K562 (cell line): ENCODE measurements at regions not wholly inside any gene's neighbourhood (a gene's known extent, or its start where the extent isn't known, plus 50 kb on each side); places are given as distances from the start of the nearest gene placed in this dataset.

Experiments
- CBFA2T2 ChIP-seq: fragments of 450-650 bp; conservative IDR thresholded peaks from 2 replicates; pipeline ENCODE4 v1.6.1; 2017; ENCODE audit warnings: mild to moderate bottlenecking
- CCNT2 ChIP-seq: IDR thresholded peaks from 2 replicates; pipeline ENCODE4 v1.6.1; 2011; ENCODE audit warnings: borderline replicate concordance, low read depth, mild to moderate bottlenecking, moderate library complexity, mixed read lengths, low read length; ENCODE audit not compliant: insufficient read length; ENCODE audit errors: extremely low read depth
- DIDO1 ChIP-seq: fragments of 450-650 bp; IDR thresholded peaks from 2 replicates; pipeline ENCODE4 v1.6.1; 2016; ENCODE audit warnings: low read depth, missing biosample characterization, missing genetic modification characterization
- ETV1 ChIP-seq: fragments of 450-650 bp; conservative IDR thresholded peaks from 2 replicates; pipeline ENCODE4 v1.6.1; 2016; ENCODE audit warnings: missing genetic modification characterization, control low read depth, low read depth, missing compliant biosample characterization
- FOXK2 ChIP-seq, 2 experiments: fragments of 450-650 bp; IDR thresholded peaks in 1 of 2; conservative IDR thresholded peaks in 1 of 2; 2 replicates each; pipeline ENCODE4 v1.6.1; 2016; ENCODE audit warnings: low read depth in 2 of 2, mild to moderate bottlenecking in 1 of 2
- MAZ ChIP-seq, 2 experiments: fragments of 450-650 bp in 1 of 2; sonication (generic) in 1 of 2; formaldehyde crosslinking; IDR thresholded peaks in 1 of 2; conservative IDR thresholded peaks in 1 of 2; 2 replicates each; pipeline versions ENCODE4 v1.4.0 to v1.5.0; 2020; ENCODE audit warnings: mild to moderate bottlenecking in 1 of 2, missing genetic modification reagents in 1 of 2
- OTX1 ChIP-seq: fragments of 450-650 bp; formaldehyde crosslinking; IDR thresholded peaks from 2 replicates; pipeline ENCODE4 v1.4.0; 2022; ENCODE audit warnings: mild to moderate bottlenecking
- RAD51 ChIP-seq: fragments of 450-650 bp; IDR thresholded peaks from 2 replicates; pipeline ENCODE4 v1.7.1; 2016; ENCODE audit warnings: low read depth, mild to moderate bottlenecking, borderline replicate concordance
- RFX1 ChIP-seq: fragments of 450-650 bp; IDR thresholded peaks from 2 replicates; pipeline ENCODE4 v1.6.1; 2016; ENCODE audit warnings: mild to moderate bottlenecking, moderate library complexity
- SNIP1 ChIP-seq: fragments of 450-650 bp; IDR thresholded peaks from 2 replicates; pipeline ENCODE4 v1.7.1; 2017; ENCODE audit warnings: low read depth, mild to moderate bottlenecking
- ZNF408 ChIP-seq: fragments of 250-450 bp; sonication (Bioruptor Pico); IDR thresholded peaks from 2 replicates; pipeline ENCODE4 v1.4.0; 2020; ENCODE audit warnings: low read depth, mild to moderate bottlenecking, moderate library complexity
- ZNF586 ChIP-seq: fragments of 450-650 bp; formaldehyde crosslinking; conservative IDR thresholded peaks from 2 replicates; pipeline ENCODE4 v1.4.0; 2020; ENCODE audit warnings: mild to moderate bottlenecking, moderate library complexity
- ZNF668 ChIP-seq: fragments of 250-450 bp; sonication (Bioruptor Pico); IDR thresholded peaks from 2 replicates; pipeline ENCODE4 v1.8.0; 2022; ENCODE audit warnings: mild to moderate bottlenecking, inconsistent platforms
- TF ChIP-seq, protein P1 (sequence below), 2 experiments: fragments of 450-650 bp in 1 of 2; sonication (generic) in 1 of 2; formaldehyde crosslinking in 1 of 2; IDR thresholded peaks; 2 replicates each; pipeline versions ENCODE4 v1.7.1 to v1.9.0; 2016 to 2022; ENCODE audit warnings: inconsistent platforms in 1 of 2, mild to moderate bottlenecking in 1 of 2, missing genetic modification reagents in 1 of 2

DNA sequence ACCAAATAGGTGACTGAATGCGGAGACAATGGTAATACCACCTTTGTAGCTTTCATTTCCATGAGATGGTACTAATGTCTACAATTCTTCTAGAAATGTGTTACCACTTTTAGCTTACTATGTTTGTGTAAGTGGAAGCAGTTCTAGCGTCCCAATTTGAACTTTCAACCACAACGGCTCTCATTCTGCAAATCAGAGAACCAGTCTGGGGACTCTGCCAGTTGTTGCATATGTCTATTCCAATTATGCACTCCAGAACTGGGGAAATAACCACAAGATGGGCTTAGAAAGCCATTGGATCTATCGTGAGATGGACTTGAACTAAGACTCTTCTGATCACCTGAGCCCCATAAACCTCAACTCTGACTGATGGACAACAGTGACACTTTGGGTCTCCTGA is 862.3 kb downstream of the SLITRK1 start (continued):
- TF ChIP-seq FOXK2 (conservative IDR thresholded peaks at IDR 0.05 in 1 of 2, IDR thresholded peaks at IDR 0.05 in 1 of 2; ENCODE audit: low read depth in 2 of 2) (no peak), RFX1 (no peak), DIDO1 (no peak), CBFA2T2 (no peak), CCNT2 (no peak), MAZ (CRISPR knock-in tag; conservative IDR thresholded peaks at IDR 0.05 in 1 of 2, IDR thresholded peaks at IDR 0.05 in 1 of 2) (no peak), SNIP1 (no peak), ZNF586 (CRISPR knock-in tag) (no peak), ETV1 (no peak), OTX1 (CRISPR knock-in tag) (no peak), RAD51 (no peak), ZNF668 (no peak), ZNF408 (CRISPR knock-in tag) (no peak)
- TF ChIP-seq, protein P1, sequence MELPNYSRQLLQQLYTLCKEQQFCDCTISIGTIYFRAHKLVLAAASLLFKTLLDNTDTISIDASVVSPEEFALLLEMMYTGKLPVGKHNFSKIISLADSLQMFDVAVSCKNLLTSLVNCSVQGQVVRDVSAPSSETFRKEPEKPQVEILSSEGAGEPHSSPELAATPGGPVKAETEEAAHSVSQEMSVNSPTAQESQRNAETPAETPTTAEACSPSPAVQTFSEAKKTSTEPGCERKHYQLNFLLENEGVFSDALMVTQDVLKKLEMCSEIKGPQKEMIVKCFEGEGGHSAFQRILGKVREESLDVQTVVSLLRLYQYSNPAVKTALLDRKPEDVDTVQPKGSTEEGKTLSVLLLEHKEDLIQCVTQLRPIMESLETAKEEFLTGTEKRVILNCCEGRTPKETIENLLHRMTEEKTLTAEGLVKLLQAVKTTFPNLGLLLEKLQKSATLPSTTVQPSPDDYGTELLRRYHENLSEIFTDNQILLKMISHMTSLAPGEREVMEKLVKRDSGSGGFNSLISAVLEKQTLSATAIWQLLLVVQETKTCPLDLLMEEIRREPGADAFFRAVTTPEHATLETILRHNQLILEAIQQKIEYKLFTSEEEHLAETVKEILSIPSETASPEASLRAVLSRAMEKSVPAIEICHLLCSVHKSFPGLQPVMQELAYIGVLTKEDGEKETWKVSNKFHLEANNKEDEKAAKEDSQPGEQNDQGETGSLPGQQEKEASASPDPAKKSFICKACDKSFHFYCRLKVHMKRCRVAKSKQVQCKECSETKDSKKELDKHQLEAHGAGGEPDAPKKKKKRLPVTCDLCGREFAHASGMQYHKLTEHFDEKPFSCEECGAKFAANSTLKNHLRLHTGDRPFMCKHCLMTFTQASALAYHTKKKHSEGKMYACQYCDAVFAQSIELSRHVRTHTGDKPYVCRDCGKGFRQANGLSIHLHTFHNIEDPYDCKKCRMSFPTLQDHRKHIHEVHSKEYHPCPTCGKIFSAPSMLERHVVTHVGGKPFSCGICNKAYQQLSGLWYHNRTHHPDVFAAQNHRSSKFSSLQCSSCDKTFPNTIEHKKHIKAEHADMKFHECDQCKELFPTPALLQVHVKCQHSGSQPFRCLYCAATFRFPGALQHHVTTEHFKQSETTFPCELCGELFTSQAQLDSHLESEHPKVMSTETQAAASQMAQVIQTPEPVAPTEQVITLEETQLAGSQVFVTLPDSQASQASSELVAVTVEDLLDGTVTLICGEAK (IDR thresholded peaks at IDR 0.05): no peak
- TF ChIP-seq, protein P1 (CRISPR knock-in tag; IDR thresholded peaks at IDR 0.05): no peak
- TF ChIP-seq, all 486 proteins: peak for 0
